ENCODE measurements at regions not wholly inside any gene's neighbourhood (a gene's known extent, or its start where the extent isn't known, plus 50 kb on each side); places are given as distances from the start of the nearest gene placed in this dataset.
"Not testable (repeated sequence)": the region's sequence is repeated elsewhere in the genome, so short reads cannot be mapped to it uniquely, and the experiment has no call there.

DNA sequence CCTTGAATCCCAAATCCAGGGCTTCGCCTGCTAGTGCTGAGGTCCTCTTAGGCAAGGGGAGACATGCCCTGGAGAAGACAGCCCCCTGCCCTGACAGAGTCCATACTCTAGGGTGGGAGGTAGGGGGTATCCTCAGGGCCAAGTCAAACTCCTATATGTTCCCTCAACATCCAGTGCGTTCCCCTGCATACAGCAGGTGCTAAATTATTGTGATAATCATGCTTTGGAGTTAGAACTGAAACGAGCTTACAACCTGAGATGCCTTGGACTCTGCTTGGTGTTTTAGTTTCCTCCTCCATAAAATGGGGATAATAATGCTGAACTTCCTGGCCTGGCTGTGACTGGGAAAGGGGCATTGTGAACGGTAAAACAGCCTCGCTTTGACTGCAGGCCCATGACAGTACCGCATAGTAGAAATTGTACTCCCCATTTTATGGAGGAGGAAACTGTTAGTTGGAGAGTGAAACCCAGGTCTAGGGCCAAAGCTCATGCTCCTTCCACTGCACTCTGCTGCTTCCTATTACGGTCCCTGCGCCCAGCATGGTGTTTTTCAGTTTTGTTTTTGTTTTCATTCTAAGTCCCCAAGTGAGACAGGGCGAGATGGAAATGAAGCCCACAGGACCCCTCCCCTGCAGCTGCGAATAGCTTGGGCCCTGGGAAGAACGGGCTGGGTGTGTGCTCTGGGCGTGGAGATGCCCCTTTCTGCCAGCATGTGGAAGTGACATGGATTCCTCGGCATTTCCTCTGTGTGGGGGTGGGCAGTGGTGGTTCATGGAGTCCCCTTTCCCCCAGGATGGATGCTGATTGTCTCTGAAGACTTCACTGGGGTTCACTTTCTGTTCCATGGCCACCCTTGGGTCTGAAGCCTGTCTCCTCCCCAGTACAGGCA lies 162.5 kb downstream of the VEGFA start:
- DNase-seq: no peak

DNA sequence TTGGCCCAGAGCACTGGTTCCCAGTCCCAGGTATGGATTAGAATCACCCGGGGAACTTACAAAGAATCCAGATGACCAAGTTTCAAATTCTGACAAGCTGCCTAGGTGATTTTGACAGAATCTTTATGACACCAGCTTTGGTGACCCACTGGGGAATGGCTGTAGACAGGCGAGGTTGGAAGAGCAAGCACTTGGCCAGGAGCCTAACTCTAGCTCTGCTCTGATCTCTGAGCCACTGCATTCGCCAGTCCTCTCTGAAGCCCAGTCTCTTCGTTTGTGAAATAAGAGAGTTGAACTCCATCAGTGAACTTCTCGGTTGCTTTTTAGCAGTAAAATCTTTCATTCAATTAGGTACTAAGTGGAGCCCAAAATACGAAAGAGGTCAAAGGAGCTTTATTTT lies 161.2 kb downstream of the VEGFA start:
- DNase-seq: no peak

DNA sequence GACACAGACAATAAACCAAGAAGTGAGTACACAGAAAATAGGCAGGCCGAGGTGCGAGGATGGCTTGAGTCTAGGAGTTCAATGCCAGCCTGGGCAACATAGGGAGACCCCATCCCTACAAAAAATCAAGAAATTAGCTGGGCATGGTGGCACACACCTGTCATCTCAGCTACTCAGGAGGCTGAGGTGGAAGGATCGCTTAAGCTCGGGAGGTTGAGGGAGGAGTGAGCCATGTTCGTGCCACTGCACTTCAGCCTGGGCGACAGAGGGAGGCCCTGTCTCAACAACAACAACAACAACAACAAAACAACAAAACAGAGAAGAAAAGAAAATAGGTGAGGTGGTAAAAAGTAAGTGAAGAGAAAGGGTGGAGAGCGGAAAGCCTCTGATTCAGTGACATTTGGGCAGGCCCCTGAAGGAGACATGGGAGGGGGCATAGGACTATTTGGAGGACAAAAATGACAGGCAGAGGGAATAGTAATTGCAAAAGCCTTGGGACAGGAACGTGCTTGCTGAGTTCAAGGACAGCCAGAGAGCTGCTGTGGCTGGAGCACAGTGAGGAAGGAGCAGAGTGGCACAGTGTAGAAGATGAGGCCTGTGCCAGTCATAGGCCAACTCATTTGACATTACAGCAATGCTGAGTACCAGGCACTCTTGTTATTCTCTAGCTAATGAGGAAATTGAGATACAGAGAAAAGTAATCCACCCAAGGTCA lies 160.6 kb downstream of the VEGFA start:
- no peak for DNase-seq

DNA sequence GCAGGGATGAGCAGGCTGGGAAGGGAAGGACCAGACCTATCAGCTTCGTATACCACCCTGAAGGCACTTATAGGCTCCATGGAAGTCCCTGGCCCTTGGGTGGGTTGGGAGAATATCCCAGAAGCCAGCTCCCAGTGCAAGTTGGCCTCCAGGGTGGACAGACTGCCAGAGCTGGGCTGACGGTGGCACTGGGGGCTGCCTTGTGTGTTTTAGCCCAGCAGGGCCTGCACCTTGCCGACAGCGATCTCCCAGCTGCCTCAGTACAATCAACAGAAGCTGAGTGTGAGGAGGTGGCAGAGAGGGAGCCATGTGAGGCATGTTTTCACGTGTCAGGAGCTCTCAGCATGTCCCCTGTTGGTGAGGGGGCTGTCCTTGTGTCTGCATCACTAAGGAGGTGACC lies 159.5 kb downstream of the VEGFA start:
- DNase-seq: no peak

DNA sequence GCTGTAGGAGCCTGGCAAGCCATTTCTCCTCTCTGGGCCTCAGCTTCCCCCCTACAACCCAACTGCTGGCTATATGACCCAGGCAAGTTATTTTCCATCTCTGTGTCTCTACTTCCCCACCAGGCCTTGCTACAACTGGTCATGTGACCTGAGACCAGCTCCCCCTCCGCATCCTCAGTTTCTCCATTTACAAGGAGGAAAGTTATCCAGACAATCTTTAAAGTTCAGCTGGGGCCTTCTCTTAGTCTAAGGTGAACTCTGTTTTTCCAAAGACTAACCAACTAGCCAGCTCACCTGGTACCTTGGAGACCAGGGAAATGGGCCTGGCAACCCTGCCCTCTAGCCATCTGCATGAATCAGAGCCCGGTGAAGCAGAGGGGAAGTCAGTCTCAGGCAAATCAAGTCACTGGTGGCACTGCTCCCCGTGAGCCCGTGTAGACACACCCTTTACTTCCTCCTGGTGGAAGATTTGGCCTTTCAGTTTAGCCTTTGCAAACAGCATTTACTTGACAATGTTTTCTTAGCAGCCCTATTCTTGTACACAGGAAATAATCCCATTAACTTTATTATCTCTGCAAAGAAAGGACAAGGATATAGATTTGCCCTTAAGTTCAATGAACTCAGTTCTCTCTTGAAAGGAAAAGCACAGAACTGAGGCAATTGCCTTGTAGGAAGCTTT lies 157.7 kb downstream of the VEGFA start:
- DNase-seq: no peak

DNA sequence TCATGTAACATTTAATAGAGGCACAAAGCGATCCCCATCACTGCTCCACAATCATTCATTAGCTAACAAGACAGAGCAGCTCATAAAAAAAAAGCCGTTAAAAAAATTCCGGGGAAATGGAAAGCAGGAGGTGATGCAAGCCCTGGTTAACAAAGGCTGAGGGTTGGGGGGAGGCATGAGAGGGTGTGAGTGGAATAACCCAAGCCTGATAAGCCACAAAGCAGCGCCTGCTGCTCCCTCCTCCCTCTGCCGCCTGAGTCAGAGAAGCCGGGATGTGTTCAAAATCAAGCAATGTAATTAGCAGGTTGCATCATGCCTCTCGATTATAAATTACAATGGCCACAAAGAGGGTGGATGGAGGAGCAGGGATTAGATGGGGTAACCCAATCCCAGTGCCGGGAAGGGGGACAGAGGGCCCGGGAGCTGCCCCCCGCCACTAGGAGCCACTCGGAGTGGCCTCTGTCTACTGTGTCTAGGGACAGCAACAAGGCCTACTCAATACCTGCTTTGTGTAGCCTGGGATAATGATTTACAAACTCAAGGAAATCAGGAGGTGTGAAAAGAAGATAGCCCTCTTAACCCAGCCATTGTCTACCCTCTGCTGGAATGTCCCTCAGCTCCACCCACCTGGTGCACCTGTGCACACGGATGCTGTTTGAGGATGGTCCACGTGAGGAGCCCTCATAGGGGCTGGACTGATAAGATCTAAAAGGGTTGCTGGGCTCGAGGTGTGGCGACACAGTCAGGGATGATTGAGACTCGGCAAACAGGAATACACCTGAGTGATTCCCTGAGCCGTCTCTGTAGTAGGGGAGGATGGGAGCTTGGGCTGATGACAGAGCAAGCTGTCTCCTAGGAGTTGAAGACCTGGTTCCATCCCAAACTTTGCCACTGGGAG lies 156.9 kb downstream of the VEGFA start:
- DNase-seq: peak; percentile 88

DNA sequence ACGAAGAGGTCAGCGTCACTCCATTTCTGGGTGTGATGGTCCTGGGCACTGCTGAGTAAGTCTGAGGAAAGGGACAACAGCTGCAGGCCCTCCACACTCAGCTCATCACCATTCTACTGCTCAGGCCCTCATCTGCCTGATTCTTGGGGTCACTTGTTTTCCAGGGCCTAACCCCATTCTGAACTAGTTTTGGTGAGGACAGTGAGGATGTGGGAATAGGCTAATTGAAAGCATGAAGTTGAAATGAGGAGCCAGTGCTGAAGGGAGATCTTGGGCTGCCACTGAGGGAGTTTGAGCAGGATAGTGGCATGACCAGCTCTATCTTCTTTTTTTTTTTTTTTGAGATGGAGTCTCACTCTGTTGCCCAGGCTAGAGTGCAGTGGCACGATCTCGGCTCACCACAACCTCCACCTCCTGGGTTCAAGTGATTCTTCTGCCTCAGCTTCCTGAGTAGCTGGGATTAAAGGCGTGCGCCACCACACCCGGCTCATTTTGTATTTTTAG lies 155.7 kb downstream of the VEGFA start:
- not testable (repeated sequence) for DNase-seq

DNA sequence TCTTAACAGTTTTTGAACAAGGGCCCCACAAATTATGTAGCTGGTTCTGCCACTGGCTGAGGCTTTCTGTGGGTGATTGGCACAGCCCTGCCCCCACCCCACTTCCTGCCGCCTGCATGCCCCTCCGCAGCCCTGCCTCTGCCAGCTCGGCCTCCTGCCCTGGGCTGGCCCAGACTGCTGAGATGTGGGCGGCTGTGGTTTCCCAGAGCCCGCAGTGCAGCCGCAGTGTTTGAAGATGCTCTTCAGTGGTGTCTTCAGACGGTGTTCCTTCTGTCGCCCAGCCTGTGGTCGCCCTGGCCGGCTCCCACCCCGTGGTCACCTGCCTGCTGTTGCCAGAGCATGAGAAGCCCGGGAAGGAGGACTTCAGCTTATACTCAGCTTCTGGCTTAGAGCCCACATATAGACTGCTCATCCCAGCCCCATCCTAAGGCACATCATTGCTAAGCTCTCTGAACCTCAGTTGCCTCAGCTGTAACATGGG lies 154.3 kb downstream of the VEGFA start:
- DNase-seq: no peak

DNA sequence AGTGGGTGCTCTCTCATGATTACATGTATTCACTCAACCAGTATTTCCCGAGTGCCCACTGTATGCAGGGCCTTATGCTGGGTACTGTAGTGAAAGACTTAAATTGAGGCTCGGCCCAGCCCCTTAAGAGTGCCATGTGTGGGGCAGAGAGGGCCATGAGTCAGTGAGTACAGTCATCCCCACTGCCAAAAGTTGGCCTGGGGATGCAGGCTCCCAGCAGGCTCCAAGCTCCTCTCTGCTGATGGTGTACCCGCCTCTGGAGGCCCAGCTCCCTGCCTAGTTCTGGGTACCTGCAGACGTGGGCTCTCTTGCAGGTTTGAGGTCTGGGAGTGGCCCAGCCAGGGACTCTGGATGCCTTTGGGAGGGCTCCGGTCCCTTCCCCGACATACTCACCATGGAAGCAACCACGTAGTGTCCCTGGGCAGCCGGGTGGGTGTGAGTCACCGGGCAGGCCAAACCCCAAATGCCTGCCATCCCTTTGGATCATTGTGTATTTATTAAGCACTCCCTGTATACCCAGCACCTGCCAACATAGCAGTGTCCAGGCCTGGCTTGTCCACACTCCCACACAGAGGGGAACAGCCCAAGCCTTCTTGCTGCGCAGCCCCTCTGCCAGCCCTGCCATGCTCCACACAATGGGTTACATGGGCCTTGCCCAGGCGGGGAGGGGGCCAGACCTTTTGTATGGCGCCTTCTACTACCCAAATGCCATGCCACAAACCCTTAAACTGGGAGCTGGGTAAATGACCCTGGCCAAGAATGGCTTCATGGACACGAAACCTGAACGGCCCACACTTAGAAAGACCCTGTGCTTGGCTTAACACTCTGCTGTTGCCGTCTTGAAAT lies 153.6 kb downstream of the VEGFA start:
- DNase-seq: no peak

DNA sequence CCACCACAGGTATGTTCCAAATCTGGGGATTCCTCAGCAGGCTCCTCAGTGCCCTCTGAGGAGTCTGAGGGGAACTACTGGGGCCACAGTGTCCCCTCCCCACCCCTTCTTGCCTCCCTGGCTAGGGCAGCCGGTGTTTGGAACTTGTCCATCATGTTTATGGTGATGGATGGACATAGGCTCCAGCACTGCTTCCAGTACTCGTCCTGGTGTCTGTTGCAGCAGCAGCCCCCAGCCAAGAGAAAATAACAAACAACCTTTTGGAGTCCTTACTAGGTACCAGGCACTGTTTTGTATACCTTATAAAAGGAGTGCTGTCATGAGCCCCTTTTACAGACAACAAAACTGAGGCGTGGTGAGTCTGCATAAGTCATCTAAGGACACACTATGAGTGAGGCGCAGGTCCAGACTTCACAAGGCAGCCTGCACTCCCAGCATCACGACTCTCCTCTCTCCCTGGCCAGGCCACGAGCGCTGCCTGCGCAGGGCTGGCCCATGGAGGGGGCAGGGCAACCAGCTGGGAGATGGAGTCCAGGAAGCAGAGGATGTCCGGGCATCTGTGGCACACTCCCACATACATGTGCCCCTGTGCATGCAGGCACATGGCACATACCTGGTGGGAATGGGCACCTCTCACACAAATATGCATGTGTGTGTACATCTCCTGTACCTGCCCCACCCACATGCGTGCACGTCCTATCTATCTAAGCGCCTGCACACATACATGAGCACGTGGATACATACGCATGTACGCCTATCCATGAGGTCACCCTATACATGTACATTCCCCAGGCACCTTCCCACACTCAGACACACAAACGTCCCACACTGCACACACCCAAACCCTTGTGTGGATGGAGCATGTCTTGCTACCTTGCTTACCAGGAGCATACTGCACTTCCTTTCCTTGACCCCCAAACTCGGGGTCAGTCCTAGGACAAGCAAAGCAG lies 152.7 kb downstream of the VEGFA start:
- DNase-seq: no peak

DNA sequence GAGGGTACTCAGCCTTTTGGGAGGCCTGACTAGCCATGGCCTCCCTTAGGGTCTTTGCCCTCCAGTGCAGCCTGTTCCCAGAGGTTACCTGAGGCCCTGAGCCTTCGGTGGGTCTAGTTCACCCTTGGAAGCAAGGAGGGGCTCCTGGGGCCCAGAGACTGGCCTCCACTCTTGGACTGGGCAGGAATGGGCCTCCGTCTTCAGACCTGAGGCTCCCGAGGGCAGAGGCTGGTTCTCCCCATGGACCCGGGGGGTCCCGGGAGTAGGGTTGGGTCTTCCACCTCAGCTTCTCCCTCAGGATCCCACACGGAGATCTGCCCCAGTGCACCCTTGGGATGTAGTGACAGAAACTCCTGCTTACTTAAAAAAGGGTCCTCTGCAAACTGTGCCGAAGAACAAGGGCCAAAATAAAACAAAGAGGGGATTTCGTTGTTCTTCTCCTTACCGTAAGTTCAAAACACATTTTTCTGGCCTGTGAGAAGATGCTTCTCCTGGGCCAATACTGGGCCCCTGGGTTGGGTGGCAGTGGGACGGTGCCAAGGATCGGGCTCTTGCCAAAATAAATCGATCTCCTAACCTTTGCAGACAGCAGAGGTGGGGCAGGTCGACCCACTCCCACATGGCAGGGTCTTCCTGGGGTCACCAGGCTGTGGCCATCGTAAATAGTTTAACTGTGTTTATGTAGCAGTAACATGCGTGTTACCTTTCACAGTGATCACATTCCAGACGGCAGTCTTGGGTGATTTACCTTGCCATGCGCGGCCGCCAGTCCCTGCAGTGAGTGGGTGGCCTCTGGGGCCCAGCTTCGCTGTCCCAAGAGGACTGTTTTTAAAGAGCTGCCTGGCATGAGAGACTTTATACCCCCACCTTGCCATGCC lies 151.8 kb downstream of the VEGFA start:
- DNase-seq: no peak

DNA sequence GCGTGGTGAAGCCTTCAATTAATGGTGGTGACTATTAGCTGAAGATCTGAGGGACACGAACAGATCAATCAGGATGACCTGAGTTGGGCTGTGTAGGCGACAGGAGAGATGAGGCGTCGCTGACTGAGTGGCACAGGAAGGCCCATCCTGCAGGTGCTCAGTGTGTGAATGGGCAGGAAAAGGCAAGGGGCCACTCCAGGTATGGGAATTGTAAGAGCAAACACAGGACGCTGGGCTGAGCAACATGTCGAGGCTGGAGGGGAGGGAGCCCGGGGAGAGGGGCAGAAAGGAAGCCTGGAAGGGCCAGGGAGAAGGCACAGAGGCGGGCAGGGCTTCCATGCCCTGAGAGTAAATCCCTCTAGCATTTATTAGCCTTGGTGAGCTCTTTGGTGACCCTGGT lies 151.0 kb downstream of the VEGFA start:
- DNase-seq: no peak

DNA sequence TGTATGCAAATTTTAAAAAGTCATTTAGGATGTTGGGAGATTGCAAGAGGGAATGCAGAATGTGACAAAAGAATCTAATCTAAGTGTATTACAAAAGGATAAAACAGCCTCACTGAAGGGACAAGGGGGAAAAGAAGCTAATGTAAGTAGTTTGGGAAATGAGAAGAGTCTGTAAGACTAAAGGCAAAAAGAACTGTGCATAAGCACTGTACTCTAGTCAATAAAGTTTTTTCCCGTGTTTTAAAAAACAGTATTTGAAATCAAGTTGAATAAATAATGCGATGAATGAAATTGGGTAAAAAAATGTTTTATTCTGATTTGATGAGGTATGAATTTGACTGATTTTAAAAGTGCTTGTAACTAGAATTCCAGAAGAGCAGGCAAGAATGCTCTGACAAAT lies 149.8 kb downstream of the VEGFA start:
- no peak for DNase-seq

DNA sequence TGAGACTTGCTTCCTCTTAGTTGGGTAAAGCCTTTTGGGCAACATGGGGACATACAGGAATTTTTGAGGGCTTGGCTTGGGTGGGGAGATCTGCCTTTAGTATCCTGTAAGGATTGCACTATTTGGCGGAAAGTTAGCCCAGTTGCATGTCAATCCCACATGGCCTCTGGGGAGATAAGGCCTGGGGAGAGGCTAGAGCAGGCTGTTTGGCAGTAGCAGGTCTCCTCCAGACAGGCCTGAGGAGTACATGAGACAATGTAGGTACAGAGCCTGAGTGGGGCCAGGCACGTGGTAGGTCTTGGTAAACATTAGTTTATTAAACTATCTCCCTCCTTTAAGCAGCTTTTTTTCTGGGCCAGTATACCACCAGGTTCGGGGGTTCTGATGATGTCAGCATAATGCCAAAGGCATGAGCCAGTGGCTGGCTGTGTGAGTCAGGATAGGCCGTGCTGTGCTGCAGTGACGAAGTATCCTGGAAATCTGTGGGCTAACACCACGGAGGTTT lies 147.9 kb downstream of the VEGFA start:
- no peak for DNase-seq

DNA sequence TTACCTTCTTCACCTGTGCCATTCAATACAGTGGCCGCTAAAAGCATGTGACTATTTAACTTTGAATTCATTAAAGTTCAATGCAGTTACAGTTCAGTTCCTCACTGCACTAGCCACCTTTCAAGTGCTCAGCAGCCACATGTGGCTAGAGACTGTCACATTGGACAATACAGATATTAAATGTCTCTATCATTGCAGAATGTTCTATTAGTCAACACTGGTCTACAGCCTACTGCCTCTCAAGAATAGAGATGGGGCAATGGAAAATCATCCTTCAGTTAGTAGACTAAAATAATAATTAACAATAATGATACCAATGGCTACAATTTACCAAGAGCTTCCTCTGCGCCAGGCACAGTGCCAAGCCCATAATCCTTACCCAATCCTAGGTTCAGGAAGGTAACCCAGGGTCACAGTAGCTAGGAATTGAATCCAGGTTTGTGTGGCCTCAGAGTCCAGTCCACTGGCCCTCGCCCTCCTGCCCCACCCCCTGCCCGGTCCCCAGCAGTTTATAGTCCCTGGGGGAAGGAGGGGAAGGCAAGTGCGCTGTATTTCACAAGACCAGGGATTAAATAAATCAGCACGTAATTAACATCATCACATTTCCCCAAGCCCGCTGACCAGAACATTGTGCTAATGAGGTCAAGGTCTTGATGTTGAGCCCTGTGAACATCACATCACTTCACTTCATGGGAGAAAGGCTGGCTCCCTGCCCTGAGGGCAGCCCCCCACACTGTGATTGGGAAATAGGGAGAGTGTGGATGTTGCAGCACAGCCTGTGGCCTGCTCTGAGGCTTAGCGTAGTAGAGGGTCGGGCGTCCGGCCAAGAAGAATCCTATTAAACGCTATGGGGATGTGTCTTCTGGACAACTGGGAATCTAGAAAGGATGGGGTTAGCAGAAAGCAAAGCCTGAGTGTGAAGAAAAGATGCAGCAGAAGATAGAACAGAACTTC lies 147.2 kb downstream of the VEGFA start:
- DNase-seq: no peak

DNA sequence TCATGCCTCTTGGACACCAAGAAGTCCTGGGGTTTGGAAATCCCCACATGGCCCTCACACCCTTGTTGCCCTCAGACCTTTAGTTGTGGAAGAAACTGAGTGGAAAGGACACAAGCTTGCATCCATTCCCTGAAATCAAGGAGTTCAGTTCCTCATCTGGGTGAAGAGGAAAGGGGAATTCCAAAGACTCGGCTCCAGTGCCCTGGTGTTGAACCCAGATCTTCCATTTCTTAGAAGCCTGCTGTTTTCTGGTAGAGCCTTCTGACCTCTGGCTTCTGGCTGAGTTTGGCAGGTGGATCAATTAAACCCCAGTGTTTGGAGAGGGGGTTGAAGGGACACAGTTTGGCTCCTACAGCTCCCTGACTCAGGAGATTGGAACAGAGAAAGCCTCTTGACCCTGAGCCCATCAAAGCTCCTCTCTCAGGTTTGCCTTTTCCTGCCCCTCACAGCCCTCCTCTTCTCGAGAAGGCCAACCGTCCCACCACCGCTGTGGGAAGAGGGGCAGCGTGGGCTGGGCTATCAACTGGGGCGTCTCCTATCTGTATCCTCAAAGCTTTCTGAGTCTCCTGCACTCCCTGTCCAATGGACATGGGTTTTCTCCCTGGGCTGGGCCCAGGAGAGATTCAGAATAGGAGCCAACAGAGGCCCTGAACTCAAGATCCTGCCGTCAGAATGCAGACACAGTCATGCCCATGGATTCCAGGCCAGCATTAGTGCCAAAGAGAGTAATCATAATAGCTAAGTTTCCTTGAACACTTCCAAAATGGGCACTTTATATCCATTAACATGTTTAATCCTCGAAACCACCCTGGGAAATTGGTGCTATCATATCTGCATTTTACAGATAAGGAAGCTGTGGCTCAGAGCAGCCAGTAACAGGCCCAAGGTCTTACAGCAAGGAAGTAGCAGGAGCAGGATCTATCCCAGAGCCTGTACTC lies 146.2 kb downstream of the VEGFA start:
- DNase-seq: no peak

Data from NCI-H1436 treated with DMSO at 0.1 percent for 48 hours (cell line).